Mucosa of gallbladder (tissue), 1 donor: ENCODE measurements at regions not wholly inside any gene's neighbourhood (a gene's known extent, or its start where the extent isn't known, plus 50 kb on each side); places are given as distances from the start of the nearest gene placed in this dataset.
"Not testable (repeated sequence)": the region's sequence is repeated elsewhere in the genome, so short reads cannot be mapped to it uniquely, and the experiment has no call there.

Source experiments
- DNase-seq: peaks from one replicate; pipeline ENCODE4 v3.0.0-alpha.2; 2020; ENCODE audit warnings: low spot score
- donor health status: DM: no; HTN: no; CAD: no.

DNA sequence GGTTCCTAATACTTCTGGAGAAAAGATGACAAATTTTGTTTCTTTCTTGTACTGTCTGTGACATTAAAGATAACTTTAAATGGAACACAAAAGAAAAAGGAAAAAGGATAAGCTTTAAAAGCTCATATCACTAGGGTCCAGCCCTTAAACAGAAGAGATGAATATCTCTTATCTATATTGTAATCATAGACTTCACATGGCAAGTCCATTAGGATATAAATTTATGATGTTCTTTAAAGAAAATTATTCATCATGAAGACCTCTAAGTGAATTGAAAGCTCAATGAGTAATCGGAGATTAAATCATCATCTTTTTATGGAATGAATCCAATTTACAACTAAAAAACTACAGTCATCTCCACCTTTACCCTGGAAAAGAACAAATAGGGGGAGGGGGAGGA is 111.6 kb upstream of the SATB2 start:
- DNase-seq: no peak

DNA sequence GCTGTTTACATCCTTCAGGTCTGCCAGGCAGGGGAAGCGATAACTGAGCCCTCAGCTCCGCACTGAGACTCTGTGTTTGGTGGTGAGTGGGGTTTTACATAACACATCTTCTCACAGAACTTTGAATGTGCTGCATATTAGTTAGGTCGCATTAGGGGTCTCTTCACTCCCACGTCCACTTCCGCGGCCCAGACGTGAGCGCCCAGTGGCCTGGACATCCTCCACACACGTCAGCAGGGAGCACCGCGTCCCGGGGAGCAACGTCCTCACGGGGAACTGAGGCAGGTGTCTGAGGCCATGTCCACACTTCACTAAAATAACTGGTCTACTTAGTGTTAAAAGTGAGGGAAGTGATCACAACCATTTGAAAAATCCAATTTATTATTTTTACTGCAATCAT is 100.4 kb upstream of the SATB2 start:
- no peak for DNase-seq

DNA sequence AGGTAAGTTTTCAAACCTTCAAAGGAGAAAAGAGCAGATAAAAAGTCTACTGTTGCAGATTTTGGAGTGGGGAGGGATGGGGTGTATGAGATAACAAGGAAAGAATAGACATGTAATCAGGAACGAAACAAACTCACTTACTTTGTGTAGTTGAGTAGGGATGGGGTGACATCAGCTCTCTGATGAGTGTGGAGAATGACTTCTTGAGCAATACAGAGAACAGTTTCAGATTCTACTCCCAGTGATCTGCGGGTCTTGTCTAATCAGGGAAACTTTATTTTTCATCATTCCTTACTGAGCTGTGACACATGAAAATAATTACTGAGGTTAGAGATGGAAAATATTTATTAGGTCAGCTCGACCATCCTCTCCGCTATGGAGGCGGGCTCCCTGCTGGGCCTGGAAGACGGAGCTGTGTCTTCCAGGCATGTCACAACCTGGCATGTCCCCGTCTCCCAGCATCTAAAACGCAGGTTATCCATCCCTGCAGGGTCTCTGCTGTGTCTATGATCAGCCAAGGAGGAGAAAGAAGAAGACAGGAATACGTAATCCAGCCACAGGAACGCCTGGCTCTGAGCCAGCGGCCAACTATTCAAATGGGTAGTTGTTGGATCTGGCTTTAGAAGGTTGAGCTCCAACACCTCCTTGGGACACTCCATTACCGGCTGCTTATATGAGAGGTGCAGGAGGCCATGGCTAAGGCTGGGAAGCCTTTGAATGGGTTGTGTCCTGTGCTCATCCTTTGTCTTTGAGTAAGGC is 99.0 kb upstream of the SATB2 start:
- no peak for DNase-seq

DNA sequence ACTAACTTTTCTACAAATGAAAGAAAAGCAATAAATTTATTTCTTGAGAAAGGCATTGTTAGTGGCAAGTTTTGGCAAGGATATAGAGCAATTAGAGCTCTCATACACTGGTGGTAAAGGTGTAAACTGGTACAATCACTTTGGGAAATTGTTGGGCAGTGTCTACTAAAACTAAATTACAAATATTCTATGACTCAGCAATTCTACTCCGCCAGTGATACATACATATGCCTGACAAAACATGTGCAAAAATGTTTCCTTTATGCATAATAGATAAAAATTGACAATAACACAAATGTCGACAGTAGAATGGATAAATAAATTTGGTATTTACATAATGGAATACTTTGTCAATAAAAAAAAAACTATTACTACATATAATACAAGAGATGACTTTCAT is 96.3 kb upstream of the SATB2 start:
- no peak for DNase-seq

DNA sequence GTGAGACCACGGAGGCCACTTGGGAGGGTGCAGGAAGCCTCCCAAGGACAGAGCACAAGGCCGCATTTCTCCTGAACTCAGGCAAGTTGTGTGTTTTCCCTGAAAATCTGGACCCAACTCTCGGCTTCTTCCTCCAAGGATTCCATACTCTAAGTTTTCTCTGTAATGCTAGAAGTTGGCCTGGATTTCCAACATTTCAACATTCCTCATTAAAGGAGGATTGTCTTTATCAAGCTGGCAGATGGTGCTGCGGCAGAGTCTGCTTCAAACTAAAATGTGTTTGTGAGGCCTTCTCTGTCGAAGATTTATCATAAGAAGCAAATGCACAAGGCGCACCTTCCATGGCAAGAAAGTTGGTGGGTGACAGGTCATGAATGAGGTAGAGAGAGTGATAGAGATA is 94.4 kb upstream of the SATB2 start:
- DNase-seq: no peak

DNA sequence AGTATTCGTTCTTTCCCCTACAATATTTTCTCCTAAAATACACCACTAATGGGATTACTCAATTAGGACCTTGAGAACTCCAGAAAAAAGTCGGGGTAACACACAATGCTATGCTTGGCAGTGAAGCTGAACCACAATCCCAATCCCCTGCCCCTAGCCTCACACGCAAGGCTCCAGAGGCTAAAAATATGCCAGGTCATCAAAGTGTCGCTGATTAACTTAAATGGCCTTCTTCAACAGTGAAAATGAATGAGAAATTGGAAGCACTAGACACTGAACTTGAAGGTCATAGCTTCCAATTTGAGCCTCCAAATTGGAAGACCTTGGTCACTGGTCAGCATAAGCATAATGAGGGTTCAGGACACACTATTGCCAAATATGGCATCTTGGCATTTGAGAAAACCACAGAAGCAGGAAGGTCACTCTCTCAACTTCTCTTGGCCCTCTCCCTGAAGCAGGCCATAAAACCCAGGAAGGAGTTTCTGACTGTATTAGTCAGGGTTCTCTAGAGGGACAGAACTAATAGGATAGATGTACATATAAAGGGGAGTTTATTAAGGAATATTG is 86.0 kb upstream of the SATB2 start:
- DNase-seq: no peak

DNA sequence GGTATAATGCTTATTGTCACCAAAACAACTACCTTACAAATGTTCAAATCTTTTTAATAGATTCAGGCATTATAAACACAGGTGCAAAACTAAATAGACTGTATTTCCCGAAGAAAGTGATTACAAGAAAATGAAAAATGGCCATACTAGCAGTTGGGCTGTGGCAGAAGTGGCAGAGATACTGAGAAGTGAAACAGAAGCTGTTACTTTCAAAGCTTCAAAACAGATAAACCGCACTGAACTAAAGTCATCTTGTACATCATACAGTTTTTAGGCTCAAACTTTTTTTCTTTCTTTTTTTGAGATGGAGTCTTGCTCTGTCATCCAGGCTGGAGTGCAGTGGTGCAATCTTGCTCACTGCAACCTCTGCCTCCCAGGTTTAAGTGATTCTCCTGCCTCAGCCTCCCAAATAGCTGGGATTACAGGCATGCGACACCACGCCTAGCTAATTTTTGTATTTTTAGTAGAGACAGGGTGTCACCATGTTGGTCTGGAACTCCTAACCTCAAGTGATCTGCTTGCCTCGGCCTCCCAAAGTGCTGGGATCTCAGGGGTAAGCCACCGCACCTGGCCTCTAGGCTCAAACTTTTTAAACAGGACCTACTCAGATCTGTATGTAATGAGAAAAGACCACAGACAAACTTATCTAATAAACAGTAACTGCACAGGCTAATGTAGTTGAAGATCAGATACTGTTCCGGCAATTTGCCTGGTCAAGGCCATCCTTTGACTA is 77.9 kb upstream of the SATB2 start:
- DNase-seq: no peak

DNA sequence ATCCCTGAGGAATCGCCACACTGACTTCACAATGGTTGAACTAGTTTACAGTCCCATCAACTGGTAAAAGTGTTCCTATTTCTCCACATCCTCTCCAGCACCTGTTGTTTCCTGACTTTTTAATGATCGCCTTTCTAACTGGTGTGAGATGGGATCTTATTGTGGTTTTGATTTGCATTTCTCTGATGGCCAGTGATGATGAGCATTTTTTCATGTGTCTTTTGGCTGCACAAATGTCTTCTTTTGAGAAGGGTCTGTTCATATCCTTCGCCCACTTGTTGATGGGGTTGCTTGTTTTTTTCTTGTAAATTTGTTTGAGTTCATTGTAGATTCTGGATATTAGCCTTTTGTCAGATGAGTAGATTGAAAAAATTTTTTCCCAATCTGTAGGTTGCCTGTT is 76.1 kb upstream of the SATB2 start:
- DNase-seq: not testable (repeated sequence)

DNA sequence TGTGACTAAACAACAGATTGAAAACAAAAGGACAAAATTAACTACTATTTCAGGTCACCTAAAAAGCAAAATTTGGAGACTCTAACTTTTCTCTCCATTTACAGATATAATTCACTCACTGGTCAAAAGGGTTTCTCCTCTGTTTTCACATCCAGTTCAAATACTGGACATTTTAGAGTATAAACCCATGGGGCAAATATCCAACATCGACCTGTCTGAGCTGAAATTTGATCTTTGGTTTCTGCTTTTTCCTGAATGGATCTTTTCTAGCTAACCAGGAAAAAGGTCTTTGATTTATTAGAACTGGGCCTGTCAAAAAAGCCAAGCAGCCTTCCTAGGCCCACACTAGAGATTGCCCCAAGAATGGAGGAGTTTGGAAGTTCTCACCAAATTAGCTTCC is 69.3 kb upstream of the SATB2 start:
- no peak for DNase-seq

DNA sequence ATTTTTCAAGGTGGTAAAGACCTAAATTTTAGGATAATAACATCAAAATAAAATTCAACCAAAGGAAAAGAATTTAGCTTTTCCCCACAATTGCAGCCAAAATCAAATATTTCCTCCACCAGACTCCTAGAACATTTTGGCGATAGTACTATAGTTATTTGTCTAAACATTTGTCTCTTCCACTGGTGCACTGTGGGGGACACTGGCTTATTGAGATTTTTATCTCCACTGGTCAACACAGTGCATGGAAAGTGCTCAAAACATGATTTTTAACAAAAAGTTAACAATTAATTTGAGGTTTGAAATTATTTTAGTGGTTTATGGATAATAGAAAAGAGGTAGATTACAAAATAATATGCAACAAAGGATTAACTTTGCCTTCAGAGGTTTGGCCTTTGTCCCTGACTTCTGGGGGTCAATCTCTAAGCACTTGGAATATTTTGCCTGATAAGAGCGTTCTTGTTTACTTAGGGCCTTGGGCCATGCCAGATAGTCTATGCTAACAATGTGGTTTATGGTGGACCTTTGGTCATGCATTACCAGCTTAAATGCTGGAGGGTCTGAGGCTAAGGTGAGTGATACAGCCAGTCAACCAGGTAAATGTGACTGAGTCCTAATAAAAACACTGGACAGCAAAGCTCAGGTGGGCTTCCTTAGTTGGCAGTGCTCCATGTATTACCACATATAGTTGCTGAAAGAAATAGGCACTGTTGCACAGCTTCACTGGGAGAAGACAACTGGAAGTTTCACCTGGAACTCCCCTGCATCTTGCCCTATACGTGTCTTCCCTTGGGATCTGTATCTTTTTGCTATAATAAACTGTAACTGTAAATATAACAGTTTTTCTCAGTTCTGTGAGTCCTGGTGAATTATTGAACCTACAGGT is 67.2 kb upstream of the SATB2 start:
- DNase-seq: no peak

DNA sequence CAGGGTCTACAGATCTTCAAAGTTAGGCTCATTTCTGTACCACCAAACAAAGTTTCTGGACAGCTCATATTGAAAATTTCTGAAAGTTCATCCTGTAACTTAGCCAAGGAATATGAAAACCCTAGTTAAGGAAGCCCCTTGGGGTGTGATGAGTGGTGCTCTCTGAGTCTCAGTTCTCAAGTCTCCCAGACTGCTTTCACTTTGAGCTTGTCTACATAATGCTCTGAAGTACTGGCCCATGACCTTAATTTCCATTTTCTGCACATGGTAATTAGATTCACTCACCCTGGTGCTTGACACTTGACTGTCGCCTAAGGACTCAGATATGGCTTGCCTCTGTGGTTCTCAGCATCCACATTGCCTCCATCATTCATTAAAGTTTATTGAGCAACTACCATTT is 51.7 kb upstream of the SATB2 start:
- DNase-seq: no peak
